Nephron progenitor cell (in vitro differentiated cells): ENCODE measurements at regions not wholly inside any gene's neighbourhood (a gene's known extent, or its start where the extent isn't known, plus 50 kb on each side); places are given as distances from the start of the nearest gene placed in this dataset.

Experiments
- DNase-seq: peaks from one replicate; pipeline ENCODE4 v3.0.0; 2021
- H3K27ac Mint-ChIP-seq: 2 replicates; pipeline ENCODE4 v1.8.0; 2021; ENCODE audit warnings: mild to moderate bottlenecking, moderate library complexity, mixed read lengths
- H3K27me3 Mint-ChIP-seq: 2 replicates; pipeline ENCODE4 v1.8.0; 2021; ENCODE audit warnings: mild to moderate bottlenecking, low read depth, mixed read lengths; ENCODE audit not compliant: poor library complexity
- H3K36me3 Mint-ChIP-seq: 2 replicates; pipeline ENCODE4 v1.8.0; 2021; ENCODE audit warnings: low read depth, mixed read lengths
- H3K4me1 Mint-ChIP-seq: 2 replicates; pipeline ENCODE4 v1.8.0; 2021; ENCODE audit warnings: mixed read lengths
- H3K4me3 Mint-ChIP-seq: 2 replicates; pipeline ENCODE4 v1.8.0; 2021; ENCODE audit warnings: mild to moderate bottlenecking, moderate library complexity, mixed read lengths
- H3K9me3 Mint-ChIP-seq: 2 replicates; pipeline ENCODE4 v1.8.0; 2021; ENCODE audit warnings: mild to moderate bottlenecking, moderate library complexity, mixed read lengths
- CTCF ChIP-seq: fragments of 200-600 bp; sonication (generic); IDR thresholded peaks from 2 replicates; pipeline ENCODE4 v1.5.0; 2021; ENCODE audit warnings: antibody characterized with exemption

- peaks cover 13% of the 10 kb centered on the region for H3K27me3 Mint-ChIP-seq
- no peak for TF ChIP-seq CTCF
- no peaks in the 10 kb centered on the region for H3K36me3 Mint-ChIP-seq
- H3K9me3 Mint-ChIP-seq: no peaks in the 10 kb centered on the region
- peaks cover 26% of the 10 kb centered on the region for H3K4me1 Mint-ChIP-seq
- DNase-seq: no peak
- H3K4me3 Mint-ChIP-seq: no peak overlapping the region
- no peak overlapping the region for H3K27ac Mint-ChIP-seq
These were observed 322.1 kb upstream of the CCL2 start for GRCh38 chr17:33932996-33933395.

- no peak for TF ChIP-seq CTCF
- Mint-ChIP-seq H3K4me1 (peaks cover 22% of the 10 kb centered on the region), H3K9me3 (no peaks in the 10 kb centered on the region), H3K27ac (no peak overlapping the region), H3K36me3 (no peaks in the 10 kb centered on the region), H3K4me3 (no peak overlapping the region), H3K27me3 (peaks cover 13% of the 10 kb centered on the region)
- no peak for DNase-seq
These were observed 321.5 kb upstream of the CCL2 start for GRCh38 chr17:33933576-33933975.

GRCh38 chr17:33934696-33935095 is 320.4 kb upstream of the CCL2 start:
- Mint-ChIP-seq H3K9me3 (no peaks in the 10 kb centered on the region), H3K27ac (no peak overlapping the region), H3K27me3 (peaks cover 9% of the 10 kb centered on the region), H3K4me1 (peaks cover 11% of the 10 kb centered on the region), H3K4me3 (no peak overlapping the region), H3K36me3 (no peaks in the 10 kb centered on the region)
- TF ChIP-seq CTCF: no peak
- DNase-seq: no peak

GRCh38 chr17:33935822-33936221 is 319.3 kb upstream of the CCL2 start:
- Mint-ChIP-seq H3K27me3 (peaks cover 9% of the 10 kb centered on the region), H3K27ac (no peak overlapping the region), H3K36me3 (no peaks in the 10 kb centered on the region), H3K4me3 (no peak overlapping the region), H3K9me3 (no peaks in the 10 kb centered on the region), H3K4me1 (peaks cover 10% of the 10 kb centered on the region)
- no peak for TF ChIP-seq CTCF
- no peak for DNase-seq

- Mint-ChIP-seq H3K9me3 (no peaks in the 10 kb centered on the region), H3K4me3 (no peak overlapping the region), H3K36me3 (no peaks in the 10 kb centered on the region), H3K27me3 (peaks cover 18% of the 10 kb centered on the region), H3K4me1 (peaks cover 10% of the 10 kb centered on the region), H3K27ac (no peak overlapping the region)
- DNase-seq: no peak
- TF ChIP-seq CTCF: no peak
These were observed 318.3 kb upstream of the CCL2 start for GRCh38 chr17:33936764-33937163.

- H3K4me1 Mint-ChIP-seq: peaks cover under 1% of the 10 kb centered on the region
- H3K27me3 Mint-ChIP-seq: peaks cover 25% of the 10 kb centered on the region
- H3K36me3 Mint-ChIP-seq: no peaks in the 10 kb centered on the region
- H3K4me3 Mint-ChIP-seq: no peak overlapping the region
- no peak for TF ChIP-seq CTCF
- DNase-seq: no peak
- H3K9me3 Mint-ChIP-seq: no peaks in the 10 kb centered on the region
- H3K27ac Mint-ChIP-seq: no peak overlapping the region
These were observed 315.1 kb upstream of the CCL2 start for GRCh38 chr17:33939959-33940358.
